Body of pancreas (tissue), 4 donors: ENCODE measurements at regions not wholly inside any gene's neighbourhood (a gene's known extent, or its start where the extent isn't known, plus 50 kb on each side); places are given as distances from the start of the nearest gene placed in this dataset.

ENCODE experiments used
- CTCF ChIP-seq, 7 experiments: fragments of 450-650 bp in 4 of 7; fragments of 200-600 bp in 3 of 7; sonication (generic) in 3 of 7; IDR thresholded peaks; one replicate each; pipeline ENCODE4 v1.5.1; 2016 to 2019; ENCODE audit warnings: antibody characterized with exemption in 7 of 7
- POLR2A ChIP-seq, 3 donors: fragments of 450-650 bp; IDR thresholded peaks; one replicate each; pipeline ENCODE4 v1.6.1; 2016; ENCODE audit warnings: antibody characterized with exemption in 3 of 3, mild to moderate bottlenecking in 2 of 3

- TF ChIP-seq POLR2A (IDR thresholded peaks at IDR 0.05) (no peak), CTCF (IDR thresholded peaks at IDR 0.05) (no peak)
These were observed 125.0 kb upstream of the PEX5L start for GRCh38 chr3:180161770-180162169.
